ENCODE measurements at regions not wholly inside any gene's neighbourhood (a gene's known extent, or its start where the extent isn't known, plus 50 kb on each side); places are given as distances from the start of the nearest gene placed in this dataset.

GRCh38 chr11:42576318-42576717 lies 735.5 kb upstream of the API5 start:
- TF ChIP-seq EZH2 (IDR thresholded peaks at IDR 0.05; ENCODE audit: low read length, missing control alignments) (no peak), CTCF (conservative IDR thresholded peaks at IDR 0.05 in 1 of 2, IDR thresholded peaks at IDR 0.05 in 1 of 2; ENCODE audit: low read depth in 1 of 2, low read length in 2 of 2) (no peak)
